GM18873 (cell line): ENCODE measurements at regions not wholly inside any gene's neighbourhood (a gene's known extent, or its start where the extent isn't known, plus 50 kb on each side); places are given as distances from the start of the nearest gene placed in this dataset.
"Not testable (repeated sequence)": the region's sequence is repeated elsewhere in the genome, so short reads cannot be mapped to it uniquely, and the experiment has no call there.

Experiments used
- ATAC-seq: cut with Tn5 transposase; IDR thresholded peaks from one replicate; pipeline ENCODE4 v1.9.1; 2021; ENCODE audit warnings: mild to moderate bottlenecking, moderate library complexity, moderate number of reproducible peaks; ENCODE audit not compliant: unreplicated experiment, low FRiP score

DNA sequence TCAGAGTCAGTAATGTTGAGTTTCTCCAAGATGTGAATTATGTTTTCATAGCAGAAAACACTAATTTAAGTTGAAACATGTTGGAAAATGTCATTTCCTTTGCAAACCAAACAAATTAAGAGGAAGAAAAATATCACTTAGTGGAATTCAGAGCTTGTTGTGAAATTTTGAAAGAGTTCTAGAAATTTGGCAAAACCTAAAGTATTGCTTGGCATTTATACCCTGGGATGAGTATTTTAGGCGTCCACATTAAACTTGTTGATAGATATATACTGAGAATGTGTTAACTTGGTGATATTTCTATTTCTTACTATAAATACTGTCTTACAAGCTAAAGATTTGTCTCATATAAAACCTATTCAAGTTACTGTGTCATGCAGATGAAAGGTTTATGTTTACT, 335.2 kb downstream of the NSUN3 start:
- no peak for ATAC-seq

DNA sequence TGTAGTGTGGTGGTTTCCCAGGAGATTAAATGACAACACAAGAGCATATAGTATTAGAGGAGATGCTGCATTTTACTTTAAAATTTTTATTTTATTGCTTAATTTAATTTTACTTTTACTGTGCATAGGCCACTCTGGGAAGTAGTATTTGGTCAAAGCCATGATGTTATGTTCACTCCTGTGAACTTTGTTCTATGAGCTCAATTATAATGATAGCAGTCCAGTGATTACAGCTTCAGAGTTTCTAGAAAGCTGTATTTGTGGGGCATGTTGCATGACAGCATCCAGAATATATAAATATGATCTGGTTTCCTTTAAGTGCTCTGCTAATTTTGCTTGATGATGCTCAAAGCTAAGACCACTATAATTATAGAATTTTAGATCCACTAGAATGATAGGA, 338.6 kb downstream of the NSUN3 start:
- ATAC-seq, result no peak

DNA sequence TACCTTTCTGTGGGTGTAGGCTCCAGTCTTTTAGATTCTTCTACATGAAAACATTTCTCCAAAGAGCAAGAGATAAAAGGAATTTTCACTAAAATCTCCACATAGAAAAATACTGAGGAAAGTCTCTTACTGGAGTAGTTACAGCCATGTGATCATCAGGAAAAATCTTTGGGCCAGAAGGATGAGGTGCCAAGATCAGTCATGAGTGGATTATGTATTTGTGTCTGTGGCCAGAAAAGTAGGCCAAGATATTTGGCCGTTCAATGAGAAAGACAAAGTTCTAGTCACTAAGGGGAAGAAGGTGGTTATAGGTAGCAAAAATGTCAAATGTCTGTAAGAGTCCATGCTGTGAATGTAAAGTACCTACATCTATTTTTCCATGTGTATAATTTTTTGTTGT, 339.3 kb downstream of the NSUN3 start:
- no peak for ATAC-seq

DNA sequence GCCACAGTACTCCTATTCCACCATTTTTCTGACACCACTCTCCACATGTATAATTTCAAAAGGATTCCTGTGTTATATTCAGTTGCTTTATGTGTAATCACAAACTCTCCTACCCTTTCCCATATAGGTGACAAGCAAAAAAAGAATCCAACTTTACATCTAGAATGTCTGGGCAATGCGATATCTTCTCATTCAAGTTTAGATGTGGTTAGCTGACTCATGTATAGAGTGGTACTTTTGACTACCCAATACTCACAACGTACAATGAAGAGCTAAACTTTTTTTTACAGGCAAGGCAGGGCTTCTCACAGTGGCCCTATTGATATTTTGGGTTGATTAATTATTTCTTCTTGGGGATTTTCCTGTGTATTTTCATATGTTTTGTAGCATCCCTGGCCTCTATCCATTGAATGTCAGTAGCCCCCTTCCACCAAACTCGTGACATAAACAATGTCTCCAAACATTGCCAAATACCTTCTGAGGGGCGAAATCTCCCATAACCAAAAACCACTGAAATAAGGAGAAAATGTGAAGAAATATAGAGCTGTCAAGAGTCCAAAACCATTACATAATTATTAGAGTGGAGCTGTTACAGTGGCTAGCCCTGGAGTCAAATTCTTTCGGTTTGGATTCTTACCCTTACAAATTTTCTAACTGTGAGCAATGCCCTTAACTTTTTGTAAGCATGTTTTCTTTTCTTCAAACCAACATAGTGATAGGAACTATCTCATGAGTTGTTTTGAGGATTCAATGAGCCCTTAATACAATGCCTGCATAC, 342.6 kb downstream of the NSUN3 start:
- no peak for ATAC-seq

DNA sequence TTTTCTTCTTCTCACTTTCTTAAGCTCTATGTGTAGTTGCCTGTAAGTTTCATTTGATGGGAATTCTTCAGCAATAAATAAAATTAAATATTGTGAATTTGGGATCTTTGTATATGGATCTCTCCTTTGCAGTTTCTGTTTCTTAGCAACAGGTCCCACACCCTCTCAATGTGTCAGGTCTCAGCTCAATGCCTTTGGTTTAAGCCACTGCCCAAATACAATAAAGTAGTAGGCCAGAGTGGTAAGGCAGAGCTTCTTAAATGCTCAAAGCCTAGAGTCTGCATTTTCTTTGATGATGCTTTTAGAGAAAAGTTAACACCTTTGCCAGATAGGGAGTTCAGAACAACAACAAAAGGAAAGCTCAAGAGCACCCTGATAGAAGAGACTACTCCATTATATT, 343.7 kb downstream of the NSUN3 start:
- ATAC-seq, result no peak

DNA sequence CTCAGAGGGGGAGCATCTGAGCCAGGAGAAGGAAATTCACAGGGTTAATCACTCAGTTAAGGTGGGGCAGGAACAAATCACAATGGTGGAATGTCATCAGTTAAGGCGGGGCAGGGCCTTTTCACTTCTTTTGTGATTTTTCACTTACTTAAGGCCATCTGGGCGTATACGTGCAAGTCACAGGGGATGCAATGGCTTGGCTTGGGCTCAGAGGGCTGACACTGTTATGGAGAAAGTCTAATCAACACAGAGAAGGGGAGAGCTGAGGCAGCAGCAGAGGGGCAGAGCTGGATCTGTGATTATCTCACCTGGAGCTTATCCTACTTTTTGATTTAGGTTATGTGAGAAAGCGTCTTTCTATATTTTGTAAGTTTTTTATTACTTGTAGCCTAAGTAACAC, 350.1 kb downstream of the NSUN3 start:
- not testable (repeated sequence) for ATAC-seq

DNA sequence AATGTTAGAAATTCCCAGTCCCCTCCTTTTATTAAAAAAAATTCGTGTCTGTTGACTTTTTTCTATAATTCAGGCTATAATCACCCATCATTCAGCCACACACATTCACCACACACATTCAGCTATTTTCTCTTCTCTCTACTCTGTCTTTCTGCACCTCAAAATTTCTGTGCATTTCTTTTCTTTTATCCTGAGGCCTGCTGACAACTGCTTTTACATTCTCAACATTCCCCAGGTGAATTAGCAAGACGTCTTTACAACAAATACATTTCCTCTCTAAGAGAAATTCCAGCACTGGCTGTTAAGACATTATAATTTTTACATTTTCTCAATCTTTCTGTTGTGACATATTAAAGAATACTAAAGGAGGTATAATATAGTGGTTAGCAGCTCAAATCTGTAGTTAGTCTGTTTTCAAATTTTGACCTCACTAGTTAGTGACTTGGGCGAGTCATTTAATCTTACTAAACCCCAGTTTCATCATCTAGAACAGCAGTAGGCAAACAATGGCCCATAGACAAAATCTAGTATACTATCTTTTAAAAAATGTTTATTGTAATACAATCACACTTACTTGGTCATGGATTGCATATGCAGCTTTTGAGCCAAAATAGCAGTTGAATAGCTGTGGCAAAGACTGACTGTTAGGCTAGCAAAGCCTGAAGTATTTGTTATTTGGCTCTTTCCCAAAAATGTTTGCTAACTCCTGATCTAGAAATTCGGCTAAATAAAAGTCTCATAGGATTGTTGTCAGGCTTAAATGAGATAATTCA, 350.7 kb downstream of the NSUN3 start:
- ATAC-seq, result no peak

DNA sequence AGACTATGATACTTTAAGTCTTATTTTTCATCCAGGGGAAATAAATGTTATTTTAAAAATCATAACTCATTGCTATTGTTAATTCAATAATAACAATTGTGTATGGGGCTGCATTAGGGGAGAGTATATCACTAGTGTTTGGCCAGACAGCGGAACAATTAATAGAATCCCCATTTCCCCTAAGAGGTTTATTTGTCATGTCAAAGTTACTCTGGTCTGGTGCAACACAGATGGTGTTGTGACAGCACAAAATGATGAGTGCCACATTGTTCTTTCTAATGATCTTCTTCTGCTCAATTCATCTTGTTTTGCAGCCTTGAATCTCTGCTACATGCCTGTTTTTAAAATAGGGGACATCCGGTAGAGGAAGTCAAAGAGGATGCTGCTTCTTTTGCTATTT, 351.6 kb downstream of the NSUN3 start:
- no peak for ATAC-seq

DNA sequence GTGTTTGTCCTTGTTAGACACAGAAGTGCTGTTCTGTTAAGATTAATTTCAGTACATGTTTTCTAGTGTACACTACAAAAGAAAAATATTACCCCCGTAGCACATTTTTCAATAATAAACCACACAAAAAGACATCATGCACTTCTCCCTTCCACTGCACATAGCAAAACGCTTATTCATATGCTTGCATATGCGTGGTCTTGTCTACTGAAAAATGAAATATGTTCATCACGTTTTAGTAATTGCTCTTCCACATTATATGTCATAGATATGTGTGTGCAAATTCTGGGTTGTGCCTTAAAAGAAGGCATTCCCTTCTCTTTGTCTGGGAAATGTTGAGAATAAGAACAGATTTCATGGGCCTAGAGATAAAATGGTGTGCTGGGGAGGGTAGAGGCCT, 353.9 kb downstream of the NSUN3 start:
- ATAC-seq, result no peak

DNA sequence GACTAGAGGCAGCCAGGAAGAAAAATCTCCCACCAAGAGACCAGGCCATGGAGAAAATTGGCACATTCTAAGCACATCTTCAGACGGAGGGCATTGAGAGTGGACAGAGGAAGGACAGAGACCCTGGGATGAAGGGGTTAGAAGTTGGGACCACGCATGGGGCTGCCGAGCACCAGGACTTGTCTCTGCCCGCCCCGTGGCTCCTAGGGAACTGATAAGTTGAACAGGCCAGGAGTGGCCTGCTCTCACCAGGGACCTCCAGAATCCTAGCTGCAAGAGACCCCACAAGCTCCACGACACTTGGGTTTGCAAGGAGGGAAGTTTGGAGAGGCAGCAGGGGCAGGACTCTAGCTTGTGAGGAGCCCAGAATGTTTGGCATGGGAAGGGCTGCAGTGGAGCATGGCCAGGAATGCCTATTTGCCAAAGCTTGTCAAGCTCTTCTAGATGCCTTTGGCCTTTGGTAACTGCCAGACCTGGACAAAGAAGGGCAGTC, 355.1 kb downstream of the NSUN3 start:
- no peak for ATAC-seq

DNA sequence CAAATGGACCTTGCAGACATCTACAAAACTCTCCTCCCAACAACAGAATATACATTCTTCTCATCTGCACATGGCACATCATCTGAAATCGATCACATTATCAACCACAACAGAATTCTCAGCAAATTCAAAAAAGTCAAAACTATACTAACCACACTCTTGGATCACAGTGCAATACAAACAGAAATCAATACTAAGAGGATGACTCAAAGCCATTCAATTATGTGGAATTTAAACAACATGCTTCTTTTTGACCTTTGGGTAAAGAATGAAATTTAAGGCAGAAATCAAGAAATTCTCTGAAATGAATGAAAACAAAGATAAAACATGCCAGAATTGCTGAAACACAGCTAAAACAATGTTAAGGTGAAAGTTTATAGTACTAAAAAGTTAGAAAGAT, 358.1 kb downstream of the NSUN3 start:
- no peak for ATAC-seq

DNA sequence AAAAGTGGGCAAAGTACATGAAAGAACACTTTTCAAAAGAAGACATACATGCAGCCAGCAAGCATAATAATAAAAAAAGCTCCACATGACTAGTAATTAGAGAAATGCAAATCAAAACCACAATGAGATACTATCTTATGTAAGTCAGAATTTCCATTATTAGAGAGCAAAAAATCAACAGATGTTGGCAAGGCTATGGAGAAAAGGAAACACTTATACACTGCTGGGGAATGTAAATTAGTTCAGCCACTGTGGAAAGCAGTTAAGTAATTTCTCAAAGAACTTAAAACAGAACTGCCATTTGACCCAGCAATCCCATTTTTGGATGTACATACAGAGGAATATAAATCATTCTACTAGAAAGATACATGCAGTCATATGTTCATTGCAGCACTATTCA, 360.7 kb downstream of the NSUN3 start:
- no peak for ATAC-seq

DNA sequence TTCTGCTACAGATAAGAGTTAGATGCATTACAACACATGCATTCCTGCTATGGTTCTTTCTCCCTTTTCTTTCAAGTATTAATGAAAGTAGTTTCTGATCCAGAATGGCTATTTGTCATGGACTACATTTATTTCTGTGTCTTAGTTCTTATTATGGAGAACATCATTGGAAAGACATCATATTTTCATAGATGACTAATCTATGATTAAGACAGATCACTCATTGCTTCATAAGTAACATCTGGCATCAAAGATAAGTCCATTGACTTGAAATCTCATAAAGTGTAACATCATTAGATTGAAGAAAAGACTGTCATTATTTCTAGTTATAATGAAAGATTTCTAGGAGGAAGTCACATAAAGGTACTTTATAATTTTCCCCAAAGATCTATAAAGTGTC, 366.7 kb downstream of the NSUN3 start:
- no peak for ATAC-seq

DNA sequence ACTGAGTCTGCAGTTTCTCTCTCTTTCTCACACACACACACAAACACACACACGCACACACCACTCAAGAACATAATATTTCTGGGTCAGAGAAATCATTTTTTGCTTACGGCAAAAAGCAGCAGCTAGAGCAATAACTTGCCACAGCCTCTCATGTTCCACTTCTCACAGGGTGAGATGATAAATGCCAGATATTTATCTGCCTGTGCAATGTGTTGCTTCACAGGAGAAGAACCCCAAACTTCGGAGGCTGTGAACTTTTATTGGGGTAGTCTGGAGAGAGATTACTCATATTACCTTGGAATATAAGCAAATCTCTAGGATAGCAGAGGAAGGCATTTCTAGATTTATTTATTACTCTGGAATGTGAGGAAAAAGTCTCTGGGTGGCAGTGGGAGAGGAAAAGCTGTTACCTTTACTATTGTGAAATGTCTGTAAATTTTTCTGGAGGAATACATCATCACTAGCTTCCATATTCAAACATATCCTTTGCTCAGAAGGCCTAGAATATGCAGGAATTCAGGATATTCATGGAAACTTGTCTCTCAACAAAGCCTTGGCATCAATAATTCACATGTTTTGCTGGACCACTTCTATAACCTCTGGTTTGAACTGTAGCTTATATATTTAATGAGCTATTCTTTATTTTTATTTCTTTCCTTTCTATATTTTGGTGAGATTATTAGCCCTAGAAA, 369.2 kb downstream of the NSUN3 start:
- no peak for ATAC-seq

DNA sequence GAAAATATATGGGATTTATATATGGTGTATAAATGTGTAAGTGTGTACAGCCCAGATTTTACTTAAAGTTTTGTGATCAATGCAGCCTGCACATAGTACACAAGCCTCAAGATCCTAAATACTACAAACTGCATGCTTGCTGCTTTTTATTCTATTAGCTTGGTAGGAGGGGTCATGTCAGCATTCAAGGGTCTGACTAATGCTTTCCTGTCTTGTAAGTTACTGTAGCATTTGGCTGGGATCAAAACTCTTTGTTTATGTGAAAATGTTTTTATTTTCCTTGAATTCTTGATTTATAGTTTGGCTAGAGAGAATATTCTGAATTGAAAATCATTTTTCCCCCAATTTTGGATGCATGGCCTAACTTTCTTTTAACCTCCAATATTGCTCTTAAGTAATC, 370.9 kb downstream of the NSUN3 start:
- no peak for ATAC-seq

DNA sequence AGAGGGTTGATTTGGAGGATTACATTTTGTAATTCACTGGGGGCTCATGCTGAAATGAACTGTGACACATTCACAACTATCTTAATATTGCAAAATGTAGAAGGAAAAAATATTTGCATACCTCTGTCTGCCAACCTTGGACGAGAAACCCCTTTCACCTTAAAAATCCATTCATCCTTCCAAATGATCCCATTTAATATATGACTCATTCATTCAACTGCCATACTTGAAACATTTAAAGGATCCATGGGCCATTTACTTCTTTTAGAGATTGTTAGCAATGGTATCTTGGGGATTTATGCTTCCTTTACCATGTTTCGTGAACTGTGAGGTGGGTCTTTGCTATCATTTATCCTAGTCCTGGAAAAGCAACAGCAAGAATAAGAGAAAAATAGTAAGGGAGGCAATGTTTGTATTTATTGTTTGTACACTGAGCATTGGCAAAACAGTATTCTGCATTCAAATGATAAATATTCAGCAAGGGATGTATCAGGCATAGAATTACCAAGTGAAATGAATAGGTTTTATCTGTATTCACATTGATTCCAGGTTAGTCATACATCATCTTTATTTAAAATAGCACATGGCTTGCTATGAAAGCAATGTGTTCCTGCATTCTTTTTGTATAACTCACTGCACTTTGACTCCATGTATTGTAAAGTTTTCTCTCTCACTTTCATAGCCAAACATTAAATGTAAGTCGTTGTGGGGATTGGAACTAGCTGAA, 378.1 kb downstream of the NSUN3 start:
- ATAC-seq, result no peak

DNA sequence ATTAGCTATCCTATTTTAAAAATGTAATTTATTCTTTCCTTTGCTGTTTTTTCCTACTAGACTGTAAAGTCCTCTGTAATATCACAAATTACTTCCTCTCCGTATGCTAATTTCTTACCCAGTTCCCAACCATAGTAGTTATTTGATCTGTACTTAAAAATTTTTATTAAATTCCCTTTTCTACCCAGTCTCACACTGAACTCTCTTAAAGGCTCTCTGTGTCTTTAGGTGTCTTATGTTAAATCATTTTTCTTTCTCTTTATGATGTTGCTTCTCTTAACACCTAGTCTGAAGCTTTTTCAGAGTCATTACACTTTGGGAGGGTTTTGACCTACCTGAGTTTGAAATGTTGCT, 378.6 kb downstream of the NSUN3 start:
- ATAC-seq, result no peak

DNA sequence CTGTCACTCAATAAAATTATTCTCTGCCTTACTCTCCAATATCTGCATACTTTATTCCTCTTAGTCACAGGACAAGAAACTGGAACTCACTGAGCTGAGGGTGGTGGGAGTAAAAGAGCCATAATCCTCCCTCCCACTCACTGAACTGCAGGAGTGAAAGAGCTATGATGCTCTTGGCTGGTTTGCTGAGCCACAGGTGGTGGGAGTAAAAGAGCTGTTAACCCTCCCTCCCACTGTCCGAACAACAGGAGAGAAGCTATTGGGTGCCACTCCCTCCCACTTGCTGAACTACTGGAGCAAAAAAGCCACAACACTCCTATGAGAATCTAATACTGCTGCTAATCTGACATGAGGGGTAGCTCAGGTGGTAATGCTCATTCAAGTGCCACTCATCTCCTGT, 391.0 kb downstream of the NSUN3 start:
- no peak for ATAC-seq

DNA sequence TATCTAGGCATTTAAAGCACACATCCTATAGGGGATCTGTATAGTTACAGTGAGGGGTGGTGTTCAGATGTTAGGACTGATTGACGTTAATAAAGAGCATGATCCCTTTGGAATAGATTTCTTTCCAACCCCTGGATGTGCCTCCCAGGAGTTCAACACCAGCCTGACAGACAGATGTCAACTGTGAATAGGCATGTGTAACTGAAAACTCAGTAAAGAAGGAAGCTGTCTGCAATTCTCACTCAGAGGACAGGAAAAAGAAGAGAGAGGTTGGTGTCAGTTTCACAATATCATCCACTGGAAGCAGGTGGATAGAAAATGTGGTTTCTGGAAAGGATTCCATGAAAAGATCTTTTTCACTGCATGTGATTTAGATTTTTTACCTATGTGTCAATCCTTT, 396.3 kb downstream of the NSUN3 start:
- no peak for ATAC-seq

DNA sequence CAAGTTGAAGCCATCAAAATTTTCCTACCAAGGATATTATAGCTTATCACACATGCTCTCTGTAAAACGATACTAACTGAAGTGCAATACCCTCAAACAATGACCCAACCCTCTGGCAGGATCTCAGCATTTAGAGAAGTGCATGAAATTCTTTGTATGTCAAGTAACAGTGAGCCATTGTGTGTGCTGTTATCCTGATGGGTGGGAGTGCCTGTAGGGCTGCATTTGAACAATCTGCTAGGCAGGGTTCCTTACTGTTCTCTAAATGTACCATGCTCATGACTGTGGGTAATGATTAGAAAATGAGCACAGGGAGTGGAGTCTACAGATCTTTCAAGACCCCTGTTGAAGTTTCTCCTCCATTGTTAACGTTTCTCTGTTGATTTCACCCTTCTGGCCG, 398.1 kb downstream of the NSUN3 start:
- no peak for ATAC-seq

DNA sequence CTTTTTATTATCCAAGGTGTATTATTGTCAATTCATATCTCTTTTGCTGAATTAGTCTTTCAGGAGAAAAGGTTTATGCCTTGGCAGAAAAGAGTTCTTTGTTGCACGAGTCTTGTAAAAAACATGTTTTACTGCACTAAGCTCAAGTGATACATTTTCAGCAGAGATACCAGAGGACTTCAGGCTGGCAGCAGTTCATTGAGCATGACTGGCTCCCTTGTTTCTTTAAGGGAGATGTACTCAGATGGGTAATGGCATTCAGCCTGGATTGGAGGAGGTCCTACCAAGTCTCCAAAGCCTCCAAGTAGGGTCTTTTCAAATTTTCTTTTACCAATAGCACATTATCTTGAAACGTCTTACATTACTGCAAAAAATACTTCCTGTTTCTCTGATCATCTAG, 400.1 kb downstream of the NSUN3 start:
- ATAC-seq, result no peak
